ENCODE measurements at regions not wholly inside any gene's neighbourhood (a gene's known extent, or its start where the extent isn't known, plus 50 kb on each side); places are given as distances from the start of the nearest gene placed in this dataset.
"Not testable (repeated sequence)": the region's sequence is repeated elsewhere in the genome, so short reads cannot be mapped to it uniquely, and the experiment has no call there.

DNA sequence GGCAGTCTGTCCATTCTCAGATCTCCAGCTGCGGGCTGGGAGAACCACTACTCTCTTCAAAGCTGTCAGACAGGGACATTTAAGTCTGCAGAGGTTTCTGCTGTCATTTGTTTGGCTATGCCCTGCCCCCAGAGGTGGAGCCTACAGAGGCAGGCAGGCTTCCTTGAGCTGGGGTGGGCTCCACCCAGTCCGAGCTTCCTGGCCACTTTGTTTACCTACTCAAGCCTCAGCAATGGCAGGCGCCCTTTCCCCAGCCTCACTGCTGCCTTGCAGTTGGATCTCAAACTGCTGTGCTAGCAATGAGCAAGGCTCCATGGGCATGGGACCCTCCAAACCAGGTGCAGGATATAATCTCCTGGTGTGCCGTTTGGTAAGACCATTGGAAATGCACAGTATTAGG lies 1154.5 kb upstream of the ACO1 start:
- not testable (repeated sequence) for DNase-seq

DNA sequence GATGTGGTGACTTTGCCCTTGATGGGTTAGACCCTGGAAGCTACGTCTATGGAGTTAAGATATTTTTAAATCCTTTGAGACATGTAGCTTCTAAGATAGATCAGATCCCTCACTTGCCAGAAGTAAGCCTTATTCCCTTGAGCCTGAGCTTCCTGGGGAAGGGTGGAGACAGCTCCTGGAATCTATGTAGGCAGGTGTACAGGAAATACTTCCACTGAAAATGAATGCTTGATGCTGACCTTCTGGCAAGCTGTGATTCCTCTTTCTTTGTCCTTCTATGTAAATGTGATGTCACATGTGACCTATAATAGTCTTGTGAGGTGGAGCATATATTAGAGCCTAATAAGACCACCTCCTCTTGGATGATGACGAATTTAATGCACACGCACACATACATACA lies 1152.0 kb upstream of the ACO1 start:
- DNase-seq, result no peak

DNA sequence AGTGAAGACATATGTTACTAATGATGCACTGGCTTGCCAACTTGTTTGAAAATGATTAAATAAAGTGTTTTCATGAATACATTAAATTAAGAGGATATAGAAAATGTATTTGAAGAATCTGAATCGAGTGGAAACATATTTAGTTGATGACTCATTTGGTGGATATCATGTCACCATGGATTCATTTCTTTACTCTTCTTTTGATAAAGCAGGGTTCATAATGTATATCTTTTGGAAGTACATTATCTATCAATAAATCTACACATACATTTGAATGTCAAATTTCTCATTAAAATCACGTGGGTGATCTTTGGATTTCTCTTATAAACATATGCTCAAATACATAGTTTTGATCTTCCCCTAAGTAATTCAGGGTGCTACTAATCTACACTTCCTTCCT lies 1148.1 kb upstream of the ACO1 start:
- no peak for DNase-seq

DNA sequence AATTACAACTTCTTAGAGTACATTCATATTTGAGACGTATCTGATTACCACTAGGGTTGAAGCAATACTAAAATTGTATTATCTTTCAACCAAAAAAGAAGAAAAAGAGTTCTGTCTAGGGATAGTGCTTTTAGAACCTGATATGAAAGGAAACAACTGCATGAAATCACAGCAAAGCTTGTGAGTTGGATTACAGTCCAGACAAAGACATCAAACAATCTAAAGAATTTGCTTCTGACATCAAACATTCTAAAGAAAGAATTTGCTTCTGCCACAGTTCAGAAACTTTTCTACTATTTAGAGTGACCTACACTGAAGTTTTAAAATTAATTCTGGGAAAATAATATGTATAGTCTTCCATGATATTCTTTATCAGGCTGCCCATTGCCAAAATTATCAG lies 1141.1 kb upstream of the ACO1 start:
- no peak for DNase-seq

DNA sequence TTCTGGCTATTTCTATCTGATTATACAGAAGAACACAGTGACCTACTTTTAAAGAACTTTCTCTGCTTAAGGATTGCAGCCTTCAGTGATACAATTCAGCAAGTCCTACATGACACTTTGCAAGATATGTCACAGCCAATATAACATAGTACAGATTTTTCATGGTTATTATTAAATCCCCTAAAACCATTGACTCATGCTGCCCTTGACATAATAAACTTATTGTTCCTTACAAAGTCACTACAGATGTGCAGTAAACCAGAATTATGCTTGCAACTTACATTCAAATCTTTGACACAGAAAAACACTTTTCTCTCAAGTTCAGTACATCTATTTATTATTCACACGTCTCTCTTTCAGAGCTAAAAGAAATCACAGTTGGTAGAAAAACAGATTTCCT lies 1136.3 kb upstream of the ACO1 start:
- DNase-seq, result no peak

DNA sequence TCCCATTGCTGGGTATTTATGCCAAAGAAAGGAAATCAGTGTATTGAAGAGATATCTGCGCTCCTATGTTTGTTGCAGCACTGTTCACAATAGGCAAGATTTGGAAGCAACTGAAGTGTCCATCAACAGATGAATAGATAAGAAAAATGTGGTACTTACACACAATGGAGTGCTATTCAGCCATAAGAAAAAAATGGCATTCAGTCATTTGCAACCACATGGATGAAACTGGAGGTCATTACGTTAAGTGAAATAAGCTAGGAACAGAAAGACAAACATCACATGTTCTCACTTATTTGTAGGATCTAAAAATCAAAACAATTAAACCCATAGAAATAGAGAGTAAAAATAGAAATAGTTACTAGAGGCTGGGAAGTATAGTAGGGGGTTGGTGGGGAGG lies 1133.1 kb upstream of the ACO1 start:
- no peak for DNase-seq

DNA sequence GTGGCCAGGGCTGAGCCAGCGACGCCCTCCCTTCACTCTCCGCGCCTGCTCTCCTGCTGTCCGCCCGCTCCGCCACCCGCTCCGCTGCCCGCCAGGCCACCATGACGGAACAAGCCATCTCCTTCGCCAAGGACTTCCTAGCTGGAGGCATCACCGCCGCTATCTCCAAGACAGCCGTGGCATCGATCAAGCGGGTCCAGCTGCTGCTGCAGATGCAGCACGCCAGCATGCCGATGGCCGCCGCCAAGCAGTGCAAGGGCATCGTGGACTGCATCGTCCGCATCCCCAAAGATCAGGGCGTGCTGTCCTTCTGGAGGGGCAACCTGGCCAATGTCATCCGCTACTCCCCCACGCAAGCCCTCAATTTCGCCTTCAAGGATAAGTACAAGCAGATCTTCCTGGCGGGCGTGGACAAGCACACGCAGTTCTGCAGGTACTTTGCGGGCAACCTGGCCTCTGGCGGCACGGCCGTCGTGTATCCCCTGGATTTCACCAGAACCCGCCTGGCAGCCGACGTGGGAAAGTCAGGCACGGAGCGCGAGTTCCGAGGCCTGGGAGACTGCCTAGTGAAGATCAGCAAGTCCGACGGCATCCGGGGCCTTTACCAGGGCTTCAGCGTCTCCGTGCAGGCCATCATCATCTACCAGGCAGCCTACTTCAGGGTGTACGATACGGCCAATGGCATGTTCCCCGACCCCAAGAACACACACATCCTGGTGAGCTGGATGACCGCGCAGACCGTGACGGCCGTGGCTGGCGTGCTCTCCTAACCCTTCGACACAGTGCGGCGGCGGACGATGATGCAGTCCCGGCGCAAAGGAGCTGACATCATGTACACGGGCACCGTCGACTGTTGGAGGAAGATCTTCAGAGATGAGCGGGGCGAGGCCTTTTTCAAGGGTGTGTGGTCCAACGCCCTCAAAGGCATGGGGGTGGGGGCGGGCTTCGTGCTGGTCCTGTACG lies 1130.4 kb upstream of the ACO1 start:
- no peak for DNase-seq

DNA sequence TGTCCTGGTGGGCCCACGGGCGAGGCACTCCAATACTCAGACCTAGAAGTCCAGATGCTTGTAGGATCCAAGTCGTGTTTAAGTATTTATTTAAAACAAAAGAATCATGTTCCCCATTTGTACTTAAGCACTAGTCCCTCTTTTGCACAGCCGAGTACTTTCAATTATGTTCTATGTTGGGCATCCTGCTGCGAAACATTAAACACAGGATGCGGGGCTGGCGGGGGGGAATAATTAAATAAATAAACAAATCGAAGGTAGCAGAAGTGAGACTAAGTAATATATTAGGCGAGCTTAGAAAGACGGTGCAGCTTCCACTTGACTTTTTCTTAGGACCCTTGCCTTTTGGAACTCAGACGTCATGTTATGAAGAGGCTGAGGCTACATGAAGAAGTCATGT lies 1129.2 kb upstream of the ACO1 start:
- no peak for DNase-seq

DNA sequence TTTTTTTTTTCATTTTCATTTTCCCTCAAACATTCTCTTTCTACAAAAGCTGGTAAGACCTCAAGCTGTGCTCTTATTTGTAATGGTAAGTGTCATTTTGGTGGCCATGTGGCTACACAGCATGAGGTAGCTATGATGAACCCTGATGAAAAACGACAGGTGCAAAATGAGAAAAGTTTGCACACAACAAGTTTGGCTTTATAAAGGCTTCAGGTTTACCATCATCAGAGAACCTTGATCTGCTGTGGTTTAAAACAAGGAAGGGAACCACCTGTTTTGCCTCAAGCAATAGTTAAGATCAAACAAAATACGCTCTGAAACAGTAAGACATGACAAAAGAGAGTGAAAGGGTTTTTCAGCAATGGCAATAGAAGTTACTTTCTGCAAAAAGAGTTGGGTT lies 1124.6 kb upstream of the ACO1 start:
- DNase-seq, result no peak

DNA sequence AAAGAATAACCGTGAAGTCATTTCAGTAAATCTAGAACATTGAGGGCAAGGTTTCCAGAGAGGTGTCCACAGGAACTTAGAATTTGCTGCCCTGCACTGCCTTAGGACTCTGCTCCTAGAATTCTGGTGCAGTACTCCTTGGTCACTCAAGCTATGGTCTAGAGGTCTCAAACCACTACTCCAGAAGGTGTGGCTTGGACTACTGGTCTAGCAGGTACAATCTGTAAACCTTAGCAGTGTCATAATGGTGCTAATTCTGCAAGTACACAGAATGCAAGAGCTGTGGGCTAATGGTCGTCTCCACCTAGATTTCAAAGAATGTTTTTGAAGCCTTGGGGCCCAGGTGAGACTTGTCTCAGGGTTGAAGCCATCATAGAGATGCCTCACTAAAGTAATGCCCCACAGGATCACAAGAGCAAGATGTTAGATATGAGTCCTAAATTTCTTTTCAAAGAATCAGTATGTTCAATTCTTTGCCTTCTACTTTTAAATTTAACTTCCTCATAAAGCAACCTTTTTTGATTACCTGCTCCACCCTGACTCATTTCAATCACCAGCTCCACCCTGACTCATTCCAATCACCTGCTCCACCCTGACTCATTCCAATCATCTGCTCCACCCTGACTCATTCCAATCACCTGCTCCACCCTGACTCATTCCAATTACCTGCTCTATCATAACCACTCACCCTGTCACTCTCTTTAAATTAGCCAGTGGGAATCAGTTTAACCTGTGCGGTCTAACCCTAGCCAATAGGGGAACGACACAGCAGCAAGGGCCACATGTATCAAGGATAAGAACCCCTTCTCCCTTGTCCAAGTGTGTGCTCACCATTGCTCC lies 1111.8 kb upstream of the ACO1 start:
- no peak for DNase-seq

DNA sequence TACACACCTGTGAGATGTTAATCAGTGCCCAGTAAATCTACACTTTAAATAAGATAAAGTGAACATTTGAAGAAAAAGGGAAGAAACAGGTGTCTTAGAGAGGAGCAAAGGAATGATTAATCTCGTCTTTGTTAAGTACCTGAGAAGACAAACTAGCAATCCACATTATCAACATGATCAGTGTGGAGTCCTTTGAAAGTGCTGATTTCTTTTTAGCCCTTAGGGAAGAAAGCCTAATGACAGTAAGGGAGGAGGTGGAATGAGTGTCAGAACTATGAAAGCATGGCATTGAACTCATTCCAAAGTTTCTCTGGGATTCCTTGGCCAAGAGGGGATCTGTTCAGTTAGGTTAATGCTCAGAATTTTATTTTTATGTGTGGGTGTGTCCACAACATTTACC lies 1109.0 kb upstream of the ACO1 start:
- no peak for DNase-seq

DNA sequence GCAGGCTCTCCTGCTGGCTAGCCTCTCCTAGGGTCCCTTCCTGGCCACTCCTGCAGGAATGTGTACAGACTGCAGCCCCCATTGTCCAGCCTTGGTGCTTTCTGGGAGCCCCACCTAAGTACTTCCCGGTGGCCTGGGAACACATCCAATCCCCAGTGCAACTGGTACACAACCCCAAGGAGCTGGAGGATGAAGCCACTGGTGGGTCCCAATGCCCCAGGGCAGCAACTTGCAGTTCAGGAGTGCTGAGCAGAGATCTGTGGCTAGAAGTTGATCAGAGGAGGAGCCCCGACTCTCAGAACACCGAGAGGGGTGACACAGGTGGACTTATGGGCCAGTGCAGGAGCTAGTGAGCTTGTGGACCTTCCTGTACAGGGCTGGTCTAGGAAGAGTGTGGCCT lies 1093.7 kb upstream of the ACO1 start:
- no peak for DNase-seq

DNA sequence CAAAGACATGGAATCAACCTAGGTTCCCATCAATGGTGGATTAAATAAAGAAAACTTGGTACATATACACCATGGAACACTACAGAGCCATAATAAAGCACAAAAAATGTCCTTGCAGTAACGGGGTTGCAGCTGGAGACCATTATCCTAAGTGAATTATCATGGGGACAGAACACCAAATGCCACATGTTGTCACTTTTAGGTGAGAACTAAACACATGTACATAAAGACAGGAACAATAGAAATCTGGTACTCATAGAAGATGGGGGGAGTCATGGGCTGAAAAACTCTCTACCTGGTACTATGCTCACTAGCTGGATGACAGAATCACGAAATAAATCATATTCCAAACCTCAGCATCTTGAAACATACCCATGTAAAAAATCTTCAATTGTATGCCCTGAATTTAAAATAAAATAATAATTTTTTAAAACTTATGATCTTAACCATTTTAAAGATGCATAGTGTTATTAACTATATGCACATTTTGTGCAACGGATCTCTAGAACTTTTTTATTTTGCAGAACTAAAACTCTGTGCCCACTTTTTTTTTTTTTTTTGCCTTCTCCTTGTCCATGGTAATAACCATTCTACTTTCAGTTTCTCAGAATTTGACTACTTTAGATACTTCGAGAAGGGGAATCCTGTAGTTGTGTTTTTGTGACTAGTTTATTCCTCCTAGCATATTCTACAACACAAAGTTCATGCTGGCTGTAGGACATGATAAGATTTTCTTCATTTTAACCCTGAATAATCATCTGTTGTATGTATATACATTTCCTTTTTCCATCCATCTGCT lies 1081.6 kb upstream of the ACO1 start:
- DNase-seq, result no peak

DNA sequence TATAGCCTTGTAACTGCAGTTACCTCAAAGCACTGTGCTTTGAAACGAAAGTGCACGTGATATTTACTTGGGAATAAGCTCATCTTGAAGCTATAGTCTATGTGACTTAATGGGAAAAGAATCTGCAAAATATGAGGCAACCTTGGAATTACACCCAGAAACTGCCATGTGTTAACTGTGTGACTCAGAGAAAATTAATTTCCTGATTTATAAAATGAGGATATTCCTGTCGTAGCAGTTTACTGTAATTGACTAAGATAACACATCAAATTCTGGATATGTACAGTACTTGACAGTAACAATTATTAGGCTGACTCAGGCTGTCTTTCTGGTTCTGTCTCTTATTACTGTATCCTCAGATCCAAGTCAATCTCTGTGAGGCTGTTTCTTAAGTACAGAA lies 1079.9 kb upstream of the ACO1 start:
- peak; percentile 67 for DNase-seq

DNA sequence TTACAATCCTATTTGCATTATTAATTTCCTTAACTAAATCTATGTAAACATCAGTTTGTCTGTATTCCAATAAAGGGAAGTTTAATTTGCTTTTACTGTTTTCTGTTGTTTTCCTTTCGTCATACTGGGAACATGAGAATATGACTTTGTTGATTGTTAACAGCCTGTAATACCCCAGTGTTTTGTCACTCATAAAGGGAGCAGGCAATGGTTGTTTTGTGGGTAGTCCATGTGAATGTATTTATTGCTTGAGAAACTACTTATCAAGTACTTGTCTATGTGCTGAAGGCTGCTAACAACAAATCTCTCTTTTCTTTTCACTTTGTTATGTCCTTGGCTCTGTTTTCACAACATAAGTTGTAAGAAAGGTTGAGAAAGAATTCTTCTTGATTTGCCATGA lies 1070.2 kb upstream of the ACO1 start:
- DNase-seq, result no peak

DNA sequence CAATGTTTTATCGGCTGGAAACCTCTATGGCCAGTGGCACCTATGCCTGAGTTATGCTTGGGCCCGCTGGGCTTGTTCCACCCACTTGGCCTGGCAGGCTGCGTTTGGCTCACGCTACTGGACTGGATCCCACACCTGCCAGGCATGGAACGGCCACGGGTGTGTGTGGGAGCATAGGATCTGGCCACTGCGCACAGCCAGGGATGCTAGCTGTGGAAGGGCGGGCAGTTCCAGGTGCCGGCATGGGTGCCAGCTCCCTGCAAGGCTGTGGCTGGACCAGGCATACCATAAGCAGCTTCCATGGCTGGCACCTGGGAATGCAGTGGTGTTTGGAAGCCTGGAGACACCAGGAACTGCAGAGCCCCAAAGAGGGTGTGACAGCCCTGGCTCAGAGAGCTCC lies 1063.9 kb upstream of the ACO1 start:
- DNase-seq, result no peak

DNA sequence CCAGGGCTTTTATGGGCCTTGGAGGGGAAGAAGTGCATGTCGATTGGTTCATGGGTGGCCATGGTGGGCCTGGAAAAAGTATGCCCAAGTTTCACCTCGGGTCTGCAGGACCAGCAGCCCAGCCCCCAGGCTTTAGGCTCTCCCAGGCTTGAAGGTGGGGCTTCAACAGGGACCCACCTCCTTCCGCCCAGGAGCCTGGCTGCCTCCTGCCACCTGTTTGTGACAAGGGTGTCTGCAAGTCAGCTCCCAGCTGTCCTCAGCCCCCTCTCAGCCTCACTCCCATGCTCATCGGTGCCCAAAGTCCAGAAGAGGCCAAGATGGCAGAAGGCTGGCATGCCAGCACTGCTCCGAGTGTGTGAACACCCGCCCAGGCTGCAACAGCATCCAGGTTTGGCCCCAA lies 1063.2 kb upstream of the ACO1 start:
- DNase-seq, result no peak

DNA sequence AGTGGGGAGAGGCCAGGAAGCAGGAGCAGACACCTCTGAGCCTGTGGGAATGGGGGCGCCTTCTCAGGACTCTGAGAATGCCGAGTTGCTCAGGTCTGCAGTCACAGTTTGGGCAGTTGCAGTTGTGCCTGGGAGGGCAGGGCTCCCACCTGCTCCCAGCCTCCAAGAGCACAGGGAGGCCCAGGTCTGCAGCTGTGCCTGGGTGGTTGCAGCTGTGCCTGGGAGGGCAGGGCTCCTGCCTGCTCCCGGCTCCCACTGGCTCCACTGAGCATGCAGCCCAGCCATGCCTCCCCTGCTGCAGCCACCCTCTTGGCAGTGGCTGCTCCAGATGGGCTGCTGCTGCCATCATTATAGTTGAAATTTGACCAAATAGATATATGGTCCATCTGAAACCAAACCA lies 1062.8 kb upstream of the ACO1 start:
- no peak for DNase-seq

DNA sequence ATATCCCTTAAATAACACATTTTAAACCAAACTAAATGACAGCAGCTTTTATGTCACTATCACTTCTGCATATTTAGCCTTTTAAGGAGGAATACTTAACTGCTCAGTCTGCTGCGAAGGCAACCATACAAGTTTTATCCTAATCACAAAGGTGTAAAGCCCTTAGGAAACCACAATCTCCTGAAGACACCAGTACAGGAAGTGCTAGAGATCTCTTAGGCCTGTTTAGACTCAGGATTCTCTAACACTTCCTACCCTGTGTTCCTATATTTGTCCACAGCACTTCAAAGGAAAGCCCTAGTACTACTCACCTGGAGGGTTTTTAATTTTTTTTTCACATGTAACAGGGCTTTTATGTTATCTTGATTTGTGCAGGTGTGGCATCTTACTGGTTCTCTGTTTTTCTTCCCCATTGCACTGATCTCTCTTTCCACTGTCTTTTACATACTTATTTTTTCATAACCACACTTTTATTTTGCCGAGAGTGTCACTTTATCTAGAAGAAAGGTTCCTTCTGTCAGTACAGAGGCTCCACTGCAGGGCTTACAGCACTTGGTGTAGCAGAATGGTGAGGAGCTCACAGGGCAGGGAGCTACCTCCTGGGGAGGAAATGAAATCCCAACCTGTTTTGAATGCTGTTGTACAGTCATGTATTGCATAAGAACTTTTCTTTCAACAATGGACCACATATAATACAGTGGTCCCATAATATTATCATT lies 1060.6 kb upstream of the ACO1 start:
- no peak for DNase-seq

DNA sequence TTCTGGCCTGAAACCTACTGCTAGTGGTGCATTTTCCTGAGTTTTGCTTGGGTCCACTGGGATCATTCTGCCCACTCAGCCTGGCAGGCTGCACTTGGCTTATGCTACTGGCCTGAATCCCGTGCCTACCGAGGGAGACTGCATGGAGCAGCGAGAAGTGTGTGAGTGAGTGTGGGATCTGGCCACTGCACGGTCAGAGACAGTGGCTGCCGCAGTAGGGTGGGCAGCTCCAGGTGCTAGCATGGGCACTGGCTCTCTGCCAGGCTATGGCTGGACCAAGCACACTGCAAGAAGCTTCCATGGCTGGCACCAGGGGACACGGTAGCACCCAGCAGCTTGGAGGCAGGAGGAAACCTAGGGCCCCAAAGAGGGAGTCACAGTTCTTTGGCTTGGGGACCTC lies 1058.7 kb upstream of the ACO1 start:
- no peak for DNase-seq

DNA sequence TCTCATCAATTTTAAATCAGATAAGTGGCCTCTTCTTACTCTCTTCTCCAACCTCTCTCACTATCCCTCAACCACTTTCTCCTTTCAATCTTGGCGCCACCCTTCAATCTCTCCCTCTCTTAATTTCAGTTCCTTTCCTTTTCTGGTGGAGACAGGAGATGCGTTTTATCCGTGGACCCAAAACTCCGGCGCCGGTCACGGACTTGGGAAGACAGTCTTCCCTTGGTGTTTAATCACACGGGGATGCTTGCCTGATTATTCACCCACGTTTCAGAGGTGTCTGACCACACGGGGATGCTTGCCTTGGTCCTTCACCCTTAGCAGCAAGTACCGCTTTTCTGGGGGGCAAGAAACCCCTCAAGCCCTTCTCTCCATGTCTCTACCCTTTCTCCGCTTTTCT lies 1057.6 kb upstream of the ACO1 start:
- not testable (repeated sequence) for DNase-seq

DNA sequence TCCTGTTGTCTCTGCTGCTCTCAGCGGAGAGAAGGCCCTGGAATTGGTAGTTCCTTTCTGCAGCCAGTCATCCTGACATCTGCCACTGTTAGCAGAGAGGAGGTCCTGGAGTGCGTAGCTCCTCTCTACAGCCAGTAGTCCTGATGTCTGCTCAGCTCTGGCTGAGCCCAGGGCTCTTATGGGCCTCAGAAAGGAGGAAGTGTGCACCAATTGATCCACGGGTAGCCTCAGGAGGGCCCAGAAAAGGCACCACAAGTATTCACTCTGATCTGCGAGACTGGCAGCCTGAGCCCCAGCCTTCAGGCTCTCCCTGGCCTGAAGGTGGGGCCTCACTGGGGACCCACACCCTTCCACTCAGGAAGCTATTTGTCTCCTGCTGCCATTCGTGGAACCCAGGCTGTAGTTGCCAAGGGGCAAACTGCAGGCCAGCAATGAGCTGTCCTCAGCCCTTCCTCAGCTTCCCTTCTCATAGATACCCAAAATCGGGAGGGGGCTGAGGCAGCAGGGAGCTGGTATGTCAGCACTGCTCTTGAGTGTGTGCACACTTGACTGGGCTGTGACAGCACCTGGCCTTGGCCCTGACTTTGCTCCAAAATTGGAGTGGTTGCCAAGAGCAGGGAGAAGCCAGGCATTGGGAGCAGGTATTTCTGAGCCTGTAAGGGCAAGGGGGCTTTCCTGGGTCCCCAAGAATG lies 1049.5 kb upstream of the ACO1 start:
- DNase-seq, result no peak

All from NCI-H446 treated with DMSO at 0.1 percent for 48 hours (cell line).